ENCODE measurements at regions not wholly inside any gene's neighbourhood (a gene's known extent, or its start where the extent isn't known, plus 50 kb on each side); places are given as distances from the start of the nearest gene placed in this dataset.

- TF ChIP-seq POLR2AphosphoS5 (IDR thresholded peaks at IDR 0.05; ENCODE audit: low read depth, low read length), result no peak
- no peak for TF ChIP-seq POLR2A (IDR thresholded peaks at IDR 0.05; ENCODE audit: low read depth, low read length)
- no peak for TF ChIP-seq TAF1 (IDR thresholded peaks at IDR 0.05; ENCODE audit: low read depth, low read length)
- TF ChIP-seq POU2F2 (IDR thresholded peaks at IDR 0.05; ENCODE audit: low read depth, low read length), result no peak
- no peak for TF ChIP-seq SPI1 (IDR thresholded peaks at IDR 0.05; ENCODE audit: low read depth, low read length)
These were observed 179.5 kb upstream of the PDZRN3 start for GRCh38 chr3:73804204-73804603.

Data from GM12891 (cell line).